ENCODE measurements at regions not wholly inside any gene's neighbourhood (a gene's known extent, or its start where the extent isn't known, plus 50 kb on each side); places are given as distances from the start of the nearest gene placed in this dataset.

- CTCF ChIA-PET (ENCODE audit: low intra/inter-chr PET ratio), result no interaction called here
- Histone ChIP-seq H3K9me3 (replicated peaks; ENCODE audit: control insufficient read depth, insufficient read depth, low read depth, low read length) (no peaks in the 10 kb centered on the region), H3K36me3 (ENCODE audit: control insufficient read depth, insufficient read depth, low read length) (no peaks in the 10 kb centered on the region), H3K9ac (ENCODE audit: insufficient read depth in 1 of 2, low read depth in 2 of 2, low read length in 2 of 2) (no peak overlapping the region), H3K4me1 (replicated peaks in 1 of 2; ENCODE audit: control insufficient read depth in 2 of 2, insufficient read depth in 2 of 2, low read length in 2 of 2) (no peaks in the 10 kb centered on the region), H3K27me3 (ENCODE audit: control insufficient read depth in 2 of 2, insufficient read depth in 2 of 2, low read length in 2 of 2) (no peaks in the 10 kb centered on the region), H4K20me1 (replicated peaks; ENCODE audit: control insufficient read depth, insufficient read depth, low read length) (no peaks in the 10 kb centered on the region), H3K79me2 (ENCODE audit: control insufficient read depth, insufficient read depth, low read length) (no peaks in the 10 kb centered on the region), H2AFZ (ENCODE audit: low read depth, low read length) (no peak overlapping the region), H3K4me3 (no peak overlapping the region), H3K9me1 (ENCODE audit: control insufficient read depth, insufficient read depth, low read length) (no peaks in the 10 kb centered on the region), H3K4me2 (ENCODE audit: insufficient read depth, low read length) (no peak overlapping the region), H3K27ac (ENCODE audit: extremely low read depth, low read depth, low read length) (no peak overlapping the region)
- in situ Hi-C loops (cut with MboI), result no loop called here
- no peak for DNase-seq (ENCODE audit: extremely low read depth in 1 of 4, low spot score in 3 of 4)
- ATAC-seq, result no peak
- intact Hi-C loops (cut with micrococcal nuclease), result no loop called here
- TF ChIP-seq KDM1A (IDR thresholded peaks at IDR 0.05) (no peak), ZNF75A (CRISPR knock-in tag; IDR thresholded peaks at IDR 0.05) (no peak), RB1 (IDR thresholded peaks at IDR 0.05; ENCODE audit: low read depth) (no peak), HCFC1 (IDR thresholded peaks at IDR 0.05; ENCODE audit: low read depth, low read length) (no peak), C11orf30 (IDR thresholded peaks at IDR 0.05; ENCODE audit: low read depth) (no peak), TSHZ1 (CRISPR knock-in tag; IDR thresholded peaks at IDR 0.05) (no peak), ZNF655 (CRISPR knock-in tag; IDR thresholded peaks at IDR 0.05) (no peak), JUN (IDR thresholded peaks at IDR 0.05; ENCODE audit: borderline replicate concordance, low read depth, low read length) (no peak), JUN (CRISPR knock-in tag; IDR thresholded peaks at IDR 0.05; ENCODE audit: borderline replicate concordance) (no peak), MEIS2 (IDR thresholded peaks at IDR 0.05; ENCODE audit: partially characterized antibody) (no peak)
- BruUV-seq (replicated peaks), result no TSS peak
- no peak for FAIRE-seq
- POLR2A ChIA-PET, result no interaction called here
- WGBS (ENCODE audit: insufficient coverage, low coverage, missing lambda C conversion rate), result 0% methylated on average over 1 of the region's 1 CpG
Measured at GRCh38 chr9:28487561-28487960, 914.3 kb upstream of the C9orf72 start.

All from K562 (cell line).